ENCODE measurements at regions not wholly inside any gene's neighbourhood (a gene's known extent, or its start where the extent isn't known, plus 50 kb on each side); places are given as distances from the start of the nearest gene placed in this dataset.

- WGBS, result 81% methylated on average over 10 of the region's 10 CpGs
Measured at GRCh38 chr2:132276571-132276981, 114.8 kb upstream of the ANKRD30BL start.

GRCh38 chr2:132278267-132278666 lies 116.5 kb upstream of the ANKRD30BL start:
- H3K4me3 ChIP-seq (ENCODE audit: low read depth in 1 of 3, low read length in 3 of 3), result no peak overlapping the region

More at GRCh38 chr2:132276571-132276981, 114.8 kb upstream of the ANKRD30BL start:
- DNase-seq (ENCODE audit: low spot score), result no peak
- Histone ChIP-seq H3K27ac (ENCODE audit: low read depth in 1 of 2, low read length in 2 of 2) (no peak overlapping the region), H3K4me3 (ENCODE audit: low read depth in 1 of 3, low read length in 3 of 3) (no peak overlapping the region), H3K36me3 (ENCODE audit: control insufficient read depth in 4 of 4, insufficient read depth in 3 of 4, low read depth in 1 of 4, low read length in 3 of 4) (no peaks in the 10 kb centered on the region), H3K9me3 (ENCODE audit: control insufficient read depth in 4 of 4, low read length in 3 of 4) (peaks cover 0 to 5% (median 0%) of the 10 kb centered on the region in 4 donors), H3K27me3 (ENCODE audit: control insufficient read depth in 4 of 4, insufficient read depth in 4 of 4, low read length in 3 of 4) (no peaks in the 10 kb centered on the region), H3K9ac (ENCODE audit: low read depth in 1 of 2, low read length in 2 of 2) (no peak overlapping the region), H3K4me1 (ENCODE audit: control insufficient read depth in 4 of 4, insufficient read depth in 4 of 4, low read length in 3 of 4) (no peaks in the 10 kb centered on the region)
- TF ChIP-seq HNF4A (conservative IDR thresholded peaks at IDR 0.05) (no peak), JUND (IDR thresholded peaks at IDR 0.05) (no peak), CTCF (IDR thresholded peaks at IDR 0.05; ENCODE audit: low read depth, low read length, missing input control) (no peak), TAF1 (conservative IDR thresholded peaks at IDR 0.05) (no peak), YY1 (IDR thresholded peaks at IDR 0.05) (no peak), EGR1 (IDR thresholded peaks at IDR 0.05; ENCODE audit: low read depth in 2 of 2) (no peak), RXRA (IDR thresholded peaks at IDR 0.05) (no peak), FOXA1 (IDR thresholded peaks at IDR 0.05) (no peak), REST (IDR thresholded peaks at IDR 0.05) (no peak), RAD21 (IDR thresholded peaks at IDR 0.05) (no peak), HNF4G (IDR thresholded peaks at IDR 0.05) (no peak), MAX (IDR thresholded peaks at IDR 0.05) (no peak)

More at GRCh38 chr2:132278267-132278666, 116.5 kb upstream of the ANKRD30BL start:
- no peak overlapping the region for H3K9ac ChIP-seq (ENCODE audit: low read depth in 1 of 2, low read length in 2 of 2)
- no peak for DNase-seq (ENCODE audit: low spot score)
- no peaks in the 10 kb centered on the region for H3K4me1 ChIP-seq (ENCODE audit: control insufficient read depth in 4 of 4, insufficient read depth in 4 of 4, low read length in 3 of 4)
- 87% methylated on average over 23 of the region's 23 CpGs for WGBS
- H3K27me3 ChIP-seq (ENCODE audit: control insufficient read depth in 4 of 4, insufficient read depth in 4 of 4, low read length in 3 of 4), result no peaks in the 10 kb centered on the region
- H3K36me3 ChIP-seq (ENCODE audit: control insufficient read depth in 4 of 4, insufficient read depth in 3 of 4, low read depth in 1 of 4, low read length in 3 of 4), result no peaks in the 10 kb centered on the region
- TF ChIP-seq RAD21 (IDR thresholded peaks at IDR 0.05), result no peak
- TF ChIP-seq HNF4A (conservative IDR thresholded peaks at IDR 0.05), result no peak
- no peak for TF ChIP-seq ZBTB33 (IDR thresholded peaks at IDR 0.05)
- no peak for TF ChIP-seq ATF3 (IDR thresholded peaks at IDR 0.05)
- H3K9me3 ChIP-seq (ENCODE audit: control insufficient read depth in 4 of 4, low read length in 3 of 4), result peaks cover 0 to 5% (median 0%) of the 10 kb centered on the region in 4 donors
- no peak overlapping the region for H3K27ac ChIP-seq (ENCODE audit: low read depth in 1 of 2, low read length in 2 of 2)

Measured in liver (tissue), 8 donors.